HL-60 (cell line): ENCODE measurements at regions not wholly inside any gene's neighbourhood (a gene's known extent, or its start where the extent isn't known, plus 50 kb on each side); places are given as distances from the start of the nearest gene placed in this dataset.

Source experiments
- CTCF ChIP-seq: IDR thresholded peaks from one replicate; pipeline ENCODE4 v1.5.1; 2011; ENCODE audit warnings: low read length, control low read depth, inconsistent platforms; ENCODE audit not compliant: insufficient read depth
- GABPA ChIP-seq: IDR thresholded peaks from 2 replicates; pipeline ENCODE4 v1.6.1; 2012; ENCODE audit warnings: low read depth

GRCh38 chrX:52265713-52266112, 81.0 kb downstream of the MAGED4 start:
- TF ChIP-seq CTCF (no peak), GABPA (no peak)
